SK-N-SH (cell line): ENCODE measurements at regions not wholly inside any gene's neighbourhood (a gene's known extent, or its start where the extent isn't known, plus 50 kb on each side); places are given as distances from the start of the nearest gene placed in this dataset.

Experiments used
- CTCF ChIA-PET: fragments of 300-600, 350-600 bp; formaldehyde crosslinking; extraction: SDS; loops from one replicate; lab custom pipeline; 2021; lab: Yijun Ruan, JAX
- POLR2A ChIA-PET: fragments of 350-600 bp; sonication (Branson Sonifier 250); formaldehyde crosslinking; extraction: SDS; loops from one replicate; lab custom pipeline; 2020; ENCODE audit warnings: antibody characterized with exemption, inconsistent platforms; lab: Yijun Ruan, JAX
- DNase-seq: peaks from one replicate; pipeline ENCODE4 v3.0.0; 2012
- H2AFZ ChIP-seq: fragments of 200-600 bp; sonication (generic); 2 replicates; pipeline ENCODE4 v1.8.1; 2016; ENCODE audit warnings: antibody characterized with exemption, mild to moderate bottlenecking, low read depth
- H3F3A ChIP-seq: fragments of 200-600 bp; sonication (generic); replicated peaks from 2 replicates; pipeline ENCODE3; 2016; ENCODE audit warnings: antibody characterized with exemption, mild to moderate bottlenecking; ENCODE audit not compliant: insufficient read depth
- H3K27ac ChIP-seq, 2 experiments: fragments of 200-500 bp in 1 of 2; fragments of 200-600 bp in 1 of 2; sonication (Bioruptor generic) in 1 of 2; sonication (generic), shearing (Covaris generic) in 1 of 2; 2 replicates each; pipeline versions ENCODE4 v1.5.1 to v1.6.1; 2014 to 2016; ENCODE audit warnings: low read depth in 2 of 2, inconsistent platforms in 1 of 2, low read length in 1 of 2, mild to moderate bottlenecking in 1 of 2, mixed read lengths in 1 of 2
- H3K27me3 ChIP-seq: fragments of 200-600 bp; sonication (generic), shearing (Covaris generic); 2 replicates; pipeline ENCODE4 v1.6.1; 2016; ENCODE audit warnings: mixed run types; ENCODE audit not compliant: insufficient read depth
- H3K36me3 ChIP-seq, 2 experiments: fragments of 200-500 bp in 1 of 2; fragments of 200-600 bp in 1 of 2; sonication (Bioruptor generic) in 1 of 2; sonication (generic) in 1 of 2; replicated peaks in 1 of 2; 2 replicates each; pipeline versions ENCODE3 to v1.5.1; 2014 to 2016; ENCODE audit warnings: low read length in 1 of 2, mild to moderate bottlenecking in 1 of 2; ENCODE audit not compliant: insufficient read depth in 2 of 2, control insufficient read depth in 1 of 2
- H3K4me1 ChIP-seq, 2 experiments: fragments of 200-500 bp in 1 of 2; fragments of 200-600 bp in 1 of 2; sonication (Bioruptor generic) in 1 of 2; sonication (generic), shearing (Covaris generic) in 1 of 2; 2 replicates each; pipeline versions ENCODE4 v1.5.1 to v1.6.1; 2014 to 2016; ENCODE audit warnings: low read depth in 1 of 2, low read length in 1 of 2, mixed run types in 1 of 2; ENCODE audit not compliant: insufficient read depth in 2 of 2, control insufficient read depth in 1 of 2
- H3K4me2 ChIP-seq: fragments of 200-600 bp; sonication (generic), shearing (Covaris generic); 2 replicates; pipeline ENCODE4 v1.6.1; 2017; ENCODE audit warnings: mixed run types
- H3K4me3 ChIP-seq, 2 experiments: fragments of 200-500 bp in 1 of 2; fragments of 200-600 bp in 1 of 2; sonication (Bioruptor generic) in 1 of 2; sonication (generic), shearing (Covaris generic) in 1 of 2; 2 replicates each; pipeline versions ENCODE4 v1.5.1 to v1.8.1; 2014 to 2016; ENCODE audit warnings: low read depth in 2 of 2, inconsistent platforms in 1 of 2, low read length in 1 of 2, mild to moderate bottlenecking in 1 of 2, mixed read lengths in 1 of 2, moderate library complexity in 1 of 2
- H3K79me2 ChIP-seq: fragments of 200-600 bp; sonication (generic); 2 replicates; pipeline ENCODE4 v1.8.1; 2017; ENCODE audit warnings: mild to moderate bottlenecking; ENCODE audit not compliant: insufficient read depth
- H3K9ac ChIP-seq: fragments of 200-600 bp; sonication (generic); 2 replicates; pipeline ENCODE4 v1.6.1; 2017; ENCODE audit warnings: mixed run types
- H3K9me2 ChIP-seq: fragments of 200-600 bp; sonication (generic); 2 replicates; pipeline ENCODE4 v1.6.1; 2017; ENCODE audit warnings: mixed run types
- H3K9me3 ChIP-seq: fragments of 200-600 bp; sonication (generic); 2 replicates; pipeline ENCODE4 v1.6.1; 2017; ENCODE audit warnings: mixed run types, mild to moderate bottlenecking, moderate library complexity
- H4K20me1 ChIP-seq: fragments of 200-600 bp; sonication (generic); 2 replicates; pipeline ENCODE4 v1.6.1; 2017; ENCODE audit warnings: mild to moderate bottlenecking, mixed run types; ENCODE audit not compliant: insufficient read depth
- CHD2 ChIP-seq: fragments of 150-350 bp; IDR thresholded peaks from 2 replicates; pipeline ENCODE4 v1.6.1; 2018; ENCODE audit warnings: low read length; ENCODE audit not compliant: partially characterized antibody
- EP300 ChIP-seq, 2 experiments: IDR thresholded peaks; 2 replicates each; pipeline versions ENCODE4 v1.4.0 to v1.6.1; 2012; ENCODE audit warnings: borderline replicate concordance in 1 of 2, low read depth in 1 of 2, low read length in 1 of 2
- FOSL2 ChIP-seq: IDR thresholded peaks from 2 replicates; pipeline ENCODE4 v1.4.0; 2012; ENCODE audit warnings: low read depth, mild to moderate bottlenecking, moderate library complexity, borderline replicate concordance
- FOXJ3 ChIP-seq: sonication (generic); formaldehyde crosslinking; IDR thresholded peaks from 2 replicates; pipeline ENCODE4 v1.5.1; 2020; ENCODE audit warnings: mild to moderate bottlenecking, missing genetic modification reagents
- GABPA ChIP-seq: IDR thresholded peaks from 2 replicates; pipeline ENCODE4 v1.4.0; 2012; ENCODE audit warnings: low read depth, mild to moderate bottlenecking
- GATA2 ChIP-seq: sonication (generic); formaldehyde crosslinking; IDR thresholded peaks from 2 replicates; pipeline ENCODE4 v1.5.0; 2020; ENCODE audit warnings: mild to moderate bottlenecking, missing genetic modification reagents
- IRF3 ChIP-seq: fragments of 150-350 bp; IDR thresholded peaks from 2 replicates; pipeline ENCODE4 v1.6.1; 2016; ENCODE audit warnings: mild to moderate bottlenecking, low read depth, low read length
- JUND ChIP-seq: IDR thresholded peaks from 2 replicates; pipeline ENCODE4 v1.4.0; 2012
- MAX ChIP-seq: IDR thresholded peaks from 2 replicates; pipeline ENCODE4 v1.4.0; 2012; ENCODE audit warnings: low read depth
- NFIC ChIP-seq: IDR thresholded peaks from 2 replicates; pipeline ENCODE4 v1.4.0; 2012; ENCODE audit warnings: borderline replicate concordance
- PBX3 ChIP-seq: IDR thresholded peaks from 2 replicates; pipeline ENCODE4; 2012
- POLR2AphosphoS5 ChIP-seq: IDR thresholded peaks from 2 replicates; pipeline ENCODE4 v1.6.1; 2012; ENCODE audit warnings: low read depth, low read length
- RAD21 ChIP-seq: IDR thresholded peaks from 2 replicates; pipeline ENCODE4 v1.6.1; 2012; ENCODE audit warnings: mild to moderate bottlenecking, low read length
- RCOR1 ChIP-seq: fragments of 150-350 bp; IDR thresholded peaks from 2 replicates; pipeline ENCODE4 v1.6.1; 2017; ENCODE audit warnings: antibody characterized with exemption, low read length
- RFX5 ChIP-seq: IDR thresholded peaks from 2 replicates; pipeline ENCODE4 v1.6.1; 2012; ENCODE audit warnings: mild to moderate bottlenecking, improper control_type of control experiment, low read length
- SIN3A ChIP-seq: IDR thresholded peaks from 2 replicates; pipeline ENCODE4 v1.6.1; 2012; ENCODE audit warnings: low read depth, mild to moderate bottlenecking, low read length, moderate library complexity, borderline replicate concordance
- SMC3 ChIP-seq: IDR thresholded peaks from 2 replicates; pipeline ENCODE4 v1.6.1; 2012; ENCODE audit warnings: low read depth, low read length, improper control_type of control experiment
- TCF12 ChIP-seq: IDR thresholded peaks from 2 replicates; pipeline ENCODE4 v1.4.0; 2012
- YY1 ChIP-seq: IDR thresholded peaks from 2 replicates; pipeline ENCODE4 v1.4.0; 2012; ENCODE audit warnings: low read depth, mild to moderate bottlenecking
- ZBTB33 ChIP-seq: IDR thresholded peaks from 2 replicates; pipeline ENCODE4 v1.4.0; 2012; ENCODE audit warnings: low read depth, borderline replicate concordance
- WGBS: methylation state at CpG from one replicate; pipeline ENCODE4 v1.1.6; 2017; ENCODE audit warnings: low lambda C conversion rate; 5-methylcytosine and 5-hydroxymethylcytosine counted together

DNA sequence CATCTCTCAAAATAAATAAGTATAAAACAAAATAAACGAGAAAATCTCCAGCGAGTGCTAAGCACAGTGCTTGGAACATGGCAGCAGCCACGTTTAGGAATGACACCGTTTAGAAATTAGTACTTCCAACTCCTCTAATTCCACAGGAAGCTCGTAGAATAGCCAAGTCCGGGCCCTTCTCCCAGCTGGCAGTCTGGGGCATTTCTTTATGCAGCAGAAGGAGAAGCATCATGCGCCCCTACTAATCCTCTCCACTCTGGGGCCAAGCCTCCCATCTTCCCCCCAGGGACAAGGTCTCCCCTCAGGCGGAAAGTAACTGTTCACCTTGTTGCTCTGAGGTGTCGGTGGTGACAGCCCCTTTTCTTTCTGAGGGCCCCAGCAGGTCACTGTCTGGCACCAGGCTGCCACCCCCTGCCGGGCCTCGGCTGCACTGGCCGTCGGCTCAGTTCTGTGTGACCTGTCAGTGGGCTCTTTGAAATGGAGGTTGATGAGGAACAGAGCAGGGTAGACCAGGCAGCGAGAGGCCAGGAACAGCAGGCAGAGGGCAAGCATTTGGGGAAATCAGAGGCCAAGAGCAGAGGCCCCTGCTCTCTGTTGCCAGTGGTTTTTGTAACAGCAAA lies 113.5 kb upstream of the WWC1 start:
- ChIA-PET POLR2A (interaction anchor here (0.6 to 0.9 kb wide), 2 partner anchors 14 to 656 kb away, joined by 3 to 5 read pairs; no protein-coding TSS in a partner anchor), CTCF (interaction anchor here (1.0 to 1.9 kb wide), 7 partner anchors 9 to 602 kb away, joined by 3 to 9 read pairs (median 3); no protein-coding TSS in a partner anchor)
- H3K79me2 ChIP-seq, result no peaks in the 10 kb centered on the region
- 31% methylated on average over 14 of the region's 14 CpGs for WGBS
- TF ChIP-seq IRF3 (no peak), MAX (no peak), SIN3A (no peak), GABPA (no peak), RFX5 (no peak), TCF12 (peak; percentile 34), POLR2AphosphoS5 (no peak), NFIC (no peak), PBX3 (peak; percentile 12; the same call in 1 of the 2 replicates), GATA2 (CRISPR knock-in tag) (peak; percentile 52; the same call in 1 of the 2 replicates), RAD21 (peak; percentile 54), FOSL2 (no peak), EP300 (IDR thresholded peaks at IDR 0.05; ENCODE audit: borderline replicate concordance in 1 of 2, low read depth in 1 of 2, low read length in 1 of 2) (peak in 1 of 2 experiments; percentile 78; a peak in 2 of 4 replicates), CHD2 (peak; percentile 62), FOXJ3 (peak; percentile 86), SMC3 (peak; percentile 25; the same call in 1 of the 2 replicates), JUND (no peak), RCOR1 (peak; percentile 75; the same call in 1 of the 2 replicates), YY1 (no peak), ZBTB33 (no peak)
- DNase-seq, result peak; percentile 85
- H3K27ac ChIP-seq, result peak overlapping the region in 1 of 2 experiments; percentile 83; a peak in 2 of 4 replicates
- no peak overlapping the region for H3K4me2 ChIP-seq
- no peaks in the 10 kb centered on the region for H3K27me3 ChIP-seq
- H3K4me3 ChIP-seq, result no peak overlapping the region
- H3K9me2 ChIP-seq, result no peaks in the 10 kb centered on the region
- no peaks in the 10 kb centered on the region for H4K20me1 ChIP-seq
- H3F3A ChIP-seq, result no peaks in the 10 kb centered on the region
- peaks cover 0 to 24% of the 10 kb centered on the region in 2 experiments; a peak in 1 of 4 replicates for H3K4me1 ChIP-seq
- H3K36me3 ChIP-seq, result no peaks in the 10 kb centered on the region
- H3K9me3 ChIP-seq, result no peaks in the 10 kb centered on the region
- no peak overlapping the region for H3K9ac ChIP-seq
- no peak overlapping the region for H2AFZ ChIP-seq
